Stimulated activated CD8-positive, alpha-beta memory T cell treated with anti-CD3 and anti-CD28 coated beads, Interleukin-15, amount 100 ng/mL, for 1 hour (primary cell): ENCODE measurements at regions not wholly inside any gene's neighbourhood (a gene's known extent, or its start where the extent isn't known, plus 50 kb on each side); places are given as distances from the start of the nearest gene placed in this dataset.

Experiments
- DNase-seq: peaks from one replicate; pipeline ENCODE4 v3.0.0-alpha.2; 2020; ENCODE audit warnings: low read depth

DNA sequence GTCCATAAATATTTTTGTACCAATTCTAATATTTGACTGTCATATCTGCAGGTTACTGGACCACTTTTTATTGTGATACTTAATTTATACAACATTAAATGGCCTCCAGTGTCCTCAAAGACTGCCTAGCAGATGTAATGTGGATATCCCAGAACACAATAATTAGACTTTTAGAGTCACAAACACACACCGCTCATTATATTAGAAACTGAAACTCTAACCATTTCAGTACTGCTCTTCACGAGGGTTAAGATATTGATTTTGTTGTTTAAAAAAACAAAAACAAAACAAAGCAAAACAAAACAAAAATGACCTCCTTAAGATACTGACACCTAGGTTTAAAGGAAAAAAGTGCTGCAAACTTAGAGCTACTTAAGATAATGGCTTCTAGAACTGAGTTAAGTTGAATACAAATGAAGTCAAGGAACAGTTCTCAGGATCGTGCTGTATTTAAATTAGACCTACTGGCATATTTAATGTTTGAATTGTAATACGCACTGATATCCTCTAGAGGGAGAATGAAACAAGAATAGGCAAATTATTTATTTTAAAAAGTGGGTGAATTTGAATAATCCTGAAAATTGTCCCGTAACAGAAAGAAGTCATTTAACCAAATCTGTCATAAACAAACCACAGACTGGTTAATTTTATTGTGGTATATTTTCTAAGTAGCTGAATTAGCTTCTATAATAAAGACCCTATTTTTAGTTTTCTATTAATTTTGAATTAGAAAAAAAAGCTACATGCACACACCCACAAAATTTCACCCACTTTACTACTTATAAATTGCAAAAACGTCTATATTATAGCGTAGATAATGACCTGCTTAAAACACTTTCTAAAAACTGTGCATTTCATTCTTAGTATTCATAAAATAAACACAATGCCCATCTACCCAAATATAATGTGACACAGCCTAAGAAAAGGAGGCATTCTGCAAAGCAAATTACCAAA lies 395.2 kb upstream of the DCN start:
- no peak for DNase-seq

GRCh38 chr12:91576432-91576831 lies 393.8 kb upstream of the DCN start:
- DNase-seq = no peak

GRCh38 chr12:91575630-91576029 lies 393.0 kb upstream of the DCN start:
- DNase-seq = no peak

- DNase-seq = no peak
Measured at GRCh38 chr12:91574975-91575374, 392.4 kb upstream of the DCN start.

- DNase-seq = no peak
Measured at GRCh38 chr12:91574391-91574790, 391.8 kb upstream of the DCN start.

DNA sequence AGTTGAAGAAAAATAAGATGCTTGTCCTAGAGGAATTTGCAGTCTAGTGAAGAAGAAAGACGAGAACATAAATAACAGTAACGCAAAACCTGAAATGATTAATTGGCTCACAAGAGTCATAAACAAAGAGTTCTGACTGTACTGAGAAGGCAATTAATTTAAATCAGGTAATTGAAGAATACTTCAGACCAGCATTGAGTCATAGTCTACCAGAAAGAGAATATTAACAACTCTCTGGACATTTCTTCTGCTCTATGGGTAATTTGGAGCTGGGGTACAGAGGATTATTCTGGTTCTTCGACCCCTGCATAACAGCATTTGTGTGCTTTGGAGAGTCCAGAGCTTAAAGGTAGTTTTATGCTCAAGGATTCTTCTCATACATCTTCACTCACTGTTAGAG lies 390.3 kb upstream of the DCN start:
- DNase-seq = no peak

DNA sequence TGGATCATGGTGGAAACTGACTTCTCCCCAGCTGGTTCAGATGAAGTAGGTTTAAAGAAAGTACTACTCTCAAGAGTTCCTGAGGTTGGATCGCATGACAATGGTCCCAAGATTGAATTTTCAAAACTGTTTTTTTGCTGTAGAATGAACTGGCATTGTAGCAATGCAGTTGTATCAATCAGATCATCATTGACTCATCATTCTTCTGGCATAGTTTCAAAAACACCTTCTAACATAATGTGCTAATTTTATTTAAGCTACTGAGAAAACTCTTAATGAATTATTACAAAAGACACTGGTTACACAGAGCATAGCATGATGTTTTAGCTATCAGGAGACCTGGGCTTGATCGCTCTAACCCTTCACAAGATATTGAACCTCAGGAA lies 384.5 kb upstream of the DCN start:
- no peak for DNase-seq

- DNase-seq = no peak
Measured at GRCh38 chr12:91566328-91567099, 383.9 kb upstream of the DCN start.

DNA sequence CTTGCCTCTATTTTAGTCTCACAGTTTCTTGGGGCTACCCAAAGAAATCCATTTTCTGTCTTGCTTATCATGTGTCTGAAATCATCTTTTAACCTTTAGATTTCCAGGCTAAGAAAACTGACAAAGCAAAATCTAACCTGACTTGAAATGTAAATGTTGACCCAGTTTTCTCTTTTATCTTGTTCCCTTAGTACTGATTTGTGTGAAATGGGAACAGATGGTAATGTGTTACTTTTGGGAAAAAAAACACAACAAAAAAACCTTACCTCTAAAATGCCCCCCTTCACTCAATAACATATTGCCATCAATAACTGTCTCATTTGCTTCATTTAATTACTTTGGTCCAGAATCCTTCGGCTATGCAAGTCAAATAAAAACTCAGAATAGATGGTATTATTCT lies 383.2 kb upstream of the DCN start:
- no peak for DNase-seq

- DNase-seq = no peak
Measured at GRCh38 chr12:91565246-91565645, 382.6 kb upstream of the DCN start.

GRCh38 chr12:91563011-91563765 lies 380.6 kb upstream of the DCN start:
- DNase-seq = no peak

DNA sequence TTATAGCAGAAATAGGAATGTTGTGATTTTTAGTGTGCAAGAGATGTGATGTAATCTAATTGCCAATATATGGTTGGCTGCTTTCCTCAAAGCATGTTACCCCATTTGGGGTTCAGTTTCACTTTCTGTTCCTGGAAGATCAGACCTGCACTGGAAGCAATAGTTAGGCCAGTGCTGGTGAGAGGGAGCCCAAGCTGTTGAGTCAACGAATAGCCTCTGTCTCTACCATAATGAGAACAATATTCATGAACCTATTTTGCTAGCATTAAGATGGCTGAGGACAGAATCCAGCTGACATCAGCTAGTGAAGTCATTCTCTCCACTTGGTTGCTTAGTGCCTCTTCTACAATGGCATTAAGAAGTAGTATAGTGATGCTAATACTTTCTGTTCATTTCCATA lies 379.9 kb upstream of the DCN start:
- DNase-seq = no peak

DNA sequence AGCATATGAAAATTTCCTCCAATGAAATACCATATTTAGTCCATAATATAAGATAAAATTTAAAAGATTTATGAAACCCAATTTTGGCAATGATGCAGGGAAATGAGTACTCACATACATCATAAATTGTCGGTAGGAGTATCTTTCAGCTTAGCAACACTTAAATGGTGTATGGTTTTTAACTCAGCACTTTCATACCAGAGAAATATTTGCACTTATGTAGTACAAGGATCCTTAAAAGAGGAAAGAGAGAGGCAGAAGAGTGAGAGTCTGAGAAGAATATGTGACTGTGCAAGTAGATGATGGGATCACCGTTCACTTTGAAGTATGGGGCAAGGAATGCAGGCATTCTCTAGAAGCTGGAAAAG lies 379.3 kb upstream of the DCN start:
- DNase-seq = no peak

DNA sequence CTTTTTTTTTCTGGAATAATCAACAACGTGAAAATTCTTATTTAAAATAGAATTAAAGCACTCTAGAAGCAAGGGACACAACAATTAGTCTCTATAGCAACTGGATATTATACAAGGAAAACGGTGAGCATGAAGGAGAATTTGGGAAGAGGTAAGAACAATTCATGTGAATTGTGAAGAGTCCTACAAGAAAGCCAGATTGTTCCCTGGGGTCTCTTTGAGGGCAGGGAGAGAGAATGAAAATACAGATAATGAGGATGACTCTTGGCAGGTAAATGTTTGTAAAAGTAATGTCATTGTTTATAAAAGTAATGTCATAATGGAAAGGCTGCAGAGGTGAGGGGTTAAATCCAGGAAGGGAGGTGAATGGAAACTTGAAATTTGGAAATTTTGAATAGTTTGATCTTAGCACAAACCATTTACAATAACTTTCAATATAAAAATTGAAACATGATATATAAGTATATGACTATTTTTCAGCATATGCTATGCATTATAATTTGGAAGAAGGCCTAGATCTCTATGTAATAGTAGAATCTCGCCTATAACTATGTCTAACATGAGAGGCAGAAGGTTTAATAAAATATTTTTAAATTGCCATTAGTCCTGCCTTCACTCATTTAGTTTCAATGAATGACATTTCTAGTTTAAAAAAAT lies 378.8 kb upstream of the DCN start:
- no peak for DNase-seq

DNA sequence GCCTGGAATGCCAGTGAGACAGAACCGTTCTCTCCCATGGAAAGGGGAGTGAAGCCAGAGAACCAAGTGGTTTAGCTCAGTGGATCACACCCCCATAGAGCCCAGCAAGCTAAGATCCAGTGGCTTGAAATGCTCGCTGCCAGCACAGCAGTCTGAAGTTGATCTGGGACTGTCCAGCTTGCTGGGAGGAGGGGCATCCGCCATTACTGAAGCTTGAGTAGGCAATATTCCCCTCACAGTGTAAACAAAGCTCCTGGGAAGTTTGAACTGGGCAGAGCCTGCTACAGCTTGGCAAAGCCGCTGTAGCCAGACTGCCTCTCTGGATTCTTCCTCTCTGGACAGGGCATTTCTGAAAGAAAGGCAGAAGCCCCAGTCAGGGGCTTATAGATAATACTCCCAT lies 374.3 kb upstream of the DCN start:
- no peak for DNase-seq

DNA sequence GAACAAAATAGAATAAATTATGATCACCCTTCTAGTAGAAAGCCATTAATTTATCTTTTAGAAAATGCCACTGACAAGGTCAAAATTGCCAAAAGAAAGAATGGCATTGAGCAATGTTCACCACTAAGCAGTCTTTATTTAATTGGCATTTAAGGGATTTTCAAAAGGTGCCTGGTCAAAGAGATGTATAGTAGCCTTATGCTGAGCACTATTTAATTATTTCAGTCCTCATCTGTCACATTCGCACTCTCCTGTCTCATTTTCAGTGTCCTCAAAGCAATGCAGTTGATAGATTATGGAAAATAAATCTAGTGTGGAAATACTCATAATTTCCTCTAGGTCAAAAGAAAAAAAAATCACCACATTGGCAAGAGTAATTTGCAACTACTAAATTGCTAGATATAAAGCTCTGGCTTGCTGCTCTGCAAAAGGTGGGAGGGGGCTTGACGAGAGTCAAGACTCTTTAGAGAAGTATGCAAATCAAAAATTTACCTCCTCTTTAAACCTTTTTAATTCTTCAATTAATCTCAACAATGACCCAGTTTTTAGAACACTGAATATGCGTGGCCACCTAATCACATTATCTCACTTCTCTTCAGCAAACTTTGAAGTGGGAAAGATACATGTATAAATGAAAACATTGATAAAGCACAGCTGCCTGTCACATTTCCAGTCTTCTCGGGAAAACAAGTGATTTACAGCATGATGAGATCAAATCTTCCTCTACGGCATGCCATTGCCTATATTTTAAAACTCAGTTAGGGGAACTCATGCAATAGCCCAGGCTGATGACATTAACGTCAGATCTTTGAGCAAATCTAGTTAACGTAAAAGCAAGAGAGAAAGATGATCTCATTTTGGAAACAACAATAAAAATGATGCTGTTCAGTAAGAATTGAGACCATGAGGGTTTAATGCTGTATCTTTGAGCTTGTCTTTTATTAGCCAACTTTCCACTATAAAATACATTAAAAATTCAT lies 373.1 kb upstream of the DCN start:
- no peak for DNase-seq

DNA sequence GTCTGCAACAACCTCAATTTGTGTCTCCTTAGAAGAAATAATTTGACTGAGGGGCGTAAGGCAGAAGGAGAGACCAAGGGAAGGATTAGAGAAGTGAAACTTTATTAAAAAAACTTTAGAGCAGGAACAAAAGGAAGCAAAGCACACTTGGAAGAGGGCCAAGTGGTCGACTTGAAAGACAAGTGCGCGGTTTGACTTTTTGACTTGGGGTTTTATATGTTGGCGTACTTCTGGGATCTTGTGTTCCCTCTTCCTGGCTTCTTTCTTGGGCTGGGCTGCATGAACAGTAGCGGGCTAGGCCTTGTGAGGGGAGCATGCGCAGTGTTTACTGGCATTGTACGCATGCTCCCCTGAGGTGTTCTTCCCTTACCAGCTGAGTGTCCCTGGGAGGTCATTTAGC lies 369.3 kb upstream of the DCN start:
- no peak for DNase-seq

- no peak for DNase-seq
Measured at GRCh38 chr12:91551242-91551641, 368.6 kb upstream of the DCN start.

- DNase-seq = no peak
Measured at GRCh38 chr12:91542666-91543065, 360.0 kb upstream of the DCN start.

- DNase-seq = no peak
Measured at GRCh38 chr12:91542067-91542466, 359.4 kb upstream of the DCN start.

GRCh38 chr12:91538418-91538817 lies 355.8 kb upstream of the DCN start:
- DNase-seq = no peak
